Transverse colon (tissue), 3 donors: ENCODE measurements at regions not wholly inside any gene's neighbourhood (a gene's known extent, or its start where the extent isn't known, plus 50 kb on each side); places are given as distances from the start of the nearest gene placed in this dataset.

Source experiments
- CTCF ChIP-seq, 5 experiments: fragments of 200-600 bp in 3 of 5; fragments of 450-650 bp in 2 of 5; sonication (generic) in 3 of 5; IDR thresholded peaks; 1 replicate in 2 of 5; 2 replicates in 3 of 5; pipeline ENCODE4 v1.5.1; 2016 to 2017; ENCODE audit warnings: antibody characterized with exemption in 5 of 5, inconsistent platforms in 3 of 5, mild to moderate bottlenecking in 2 of 5, moderate library complexity in 1 of 5
- EP300 ChIP-seq: sonication (generic); formaldehyde crosslinking; IDR thresholded peaks from one replicate; pipeline ENCODE4 v1.6.1; 2017; ENCODE audit warnings: antibody characterized with exemption, low read depth

GRCh38 chr2:221997100-221997499, 301.7 kb downstream of the PAX3 start:
- TF ChIP-seq CTCF (IDR thresholded peaks at IDR 0.05) (no peak), EP300 (no peak)
